Mucosa of descending colon (tissue), 3 donors: ENCODE measurements at regions not wholly inside any gene's neighbourhood (a gene's known extent, or its start where the extent isn't known, plus 50 kb on each side); places are given as distances from the start of the nearest gene placed in this dataset.

Experiments
- ATAC-seq: fragments of 200-7000 bp; cut with Tn5 transposase; one replicate; pipeline ENCODE4 v1.9.1; 2020; ENCODE audit warnings: mild to moderate bottlenecking, moderate library complexity
- DNase-seq, 3 donors: peaks; one replicate each; pipeline ENCODE4 v3.0.0-alpha.2; 2020
- H3K36me3 ChIP-seq: fragments of 200-600 bp; one replicate; pipeline ENCODE4 v1.8.0; 2021; ENCODE audit warnings: low read depth, mild to moderate bottlenecking
- H3K4me1 ChIP-seq: fragments of 200-600 bp; one replicate; pipeline ENCODE4 v1.8.0; 2021; ENCODE audit warnings: low read depth, mild to moderate bottlenecking
- H3K4me3 ChIP-seq: fragments of 200-600 bp; one replicate; pipeline ENCODE4 v1.8.0; 2021; ENCODE audit warnings: mild to moderate bottlenecking
- H3K9me3 ChIP-seq: fragments of 200-600 bp; one replicate; pipeline ENCODE4 v1.8.0; 2021; ENCODE audit warnings: mild to moderate bottlenecking
- CTCF ChIP-seq: fragments of 200-600 bp; IDR thresholded peaks from one replicate; pipeline ENCODE4 v1.8.0; 2022; ENCODE audit warnings: antibody characterized with exemption, mild to moderate bottlenecking
- intact Hi-C, 2 donors: fragments of 100-400 bp; cut with DNase I in 1 of 2; cut with micrococcal nuclease in 1 of 2; formaldehyde crosslinking; loops; one replicate each; pipeline versions ENCODE4 v1.11.0 to v1.11.1; 2022; cut with DNase I, micrococcal nuclease
- donor health status: DM: no; HTN: no; CAD: no; lungs with moderate emphysema.
- donor health status: DM: no; HTN: no; CAD: no.
- donor health status: DM: no; HTN: yes; CAD: no.

GRCh38 chr1:34341896-34342295, 165.2 kb downstream of the C1orf94 start:
- intact Hi-C loops, result no loop called here
- Histone ChIP-seq H3K9me3 (no peaks in the 10 kb centered on the region), H3K4me3 (no peak overlapping the region), H3K36me3 (no peaks in the 10 kb centered on the region), H3K4me1 (no peaks in the 10 kb centered on the region)
- no peak for TF ChIP-seq CTCF
- ATAC-seq, result no peak
- no peak for DNase-seq

- intact Hi-C loops, result no loop called here
These were observed 165.6 kb downstream of the C1orf94 start for GRCh38 chr1:34342334-34342733.

GRCh38 chr1:34346128-34346527, 169.4 kb downstream of the C1orf94 start:
- DNase-seq, result no peak
- ATAC-seq, result no peak
- intact Hi-C loops, result no loop called here

More at GRCh38 chr1:34342334-34342733, 165.6 kb downstream of the C1orf94 start:
- no peak for TF ChIP-seq CTCF
- ATAC-seq (no peak), DNase-seq (no peak)
- Histone ChIP-seq H3K4me3 (no peak overlapping the region), H3K4me1 (no peaks in the 10 kb centered on the region), H3K9me3 (no peaks in the 10 kb centered on the region), H3K36me3 (no peaks in the 10 kb centered on the region)

GRCh38 chr1:34353409-34353808, 176.7 kb downstream of the C1orf94 start:
- ATAC-seq (no peak), DNase-seq (no peak)
- H3K4me3 ChIP-seq, result no peak overlapping the region
- H3K4me1 ChIP-seq, result no peaks in the 10 kb centered on the region
- TF ChIP-seq CTCF, result no peak
- no peaks in the 10 kb centered on the region for H3K9me3 ChIP-seq
- intact Hi-C loops, result no loop called here
- H3K36me3 ChIP-seq, result no peaks in the 10 kb centered on the region

More at GRCh38 chr1:34346128-34346527, 169.4 kb downstream of the C1orf94 start:
- H3K4me1 ChIP-seq, result no peaks in the 10 kb centered on the region
- no peak overlapping the region for H3K4me3 ChIP-seq
- H3K36me3 ChIP-seq, result no peaks in the 10 kb centered on the region
- no peaks in the 10 kb centered on the region for H3K9me3 ChIP-seq
- no peak for TF ChIP-seq CTCF

GRCh38 chr1:34354367-34354766, 177.7 kb downstream of the C1orf94 start:
- H3K4me1 ChIP-seq, result no peaks in the 10 kb centered on the region
- no peak for TF ChIP-seq CTCF
- ATAC-seq (no peak), DNase-seq (no peak)
- H3K36me3 ChIP-seq, result no peaks in the 10 kb centered on the region
- H3K9me3 ChIP-seq, result no peaks in the 10 kb centered on the region
- intact Hi-C loops, result no loop called here
- H3K4me3 ChIP-seq, result no peak overlapping the region

- intact Hi-C loops, result no loop called here
These were observed 180.1 kb downstream of the C1orf94 start for GRCh38 chr1:34356853-34357252.

More at GRCh38 chr1:34356853-34357252, 180.1 kb downstream of the C1orf94 start:
- ATAC-seq, result no peak
- Histone ChIP-seq H3K4me3 (no peak overlapping the region), H3K9me3 (no peaks in the 10 kb centered on the region), H3K4me1 (no peaks in the 10 kb centered on the region), H3K36me3 (no peaks in the 10 kb centered on the region)
- TF ChIP-seq CTCF, result no peak
- no peak for DNase-seq
